Transverse colon (tissue), 4 donors: ENCODE measurements at regions not wholly inside any gene's neighbourhood (a gene's known extent, or its start where the extent isn't known, plus 50 kb on each side); places are given as distances from the start of the nearest gene placed in this dataset.

Experiments
- CTCF ChIP-seq, 5 experiments: fragments of 200-600 bp in 3 of 5; fragments of 450-650 bp in 2 of 5; sonication (generic) in 3 of 5; IDR thresholded peaks; 1 replicate in 2 of 5; 2 replicates in 3 of 5; pipeline ENCODE4 v1.5.1; 2016 to 2017; ENCODE audit warnings: antibody characterized with exemption in 5 of 5, inconsistent platforms in 3 of 5, mild to moderate bottlenecking in 2 of 5, moderate library complexity in 1 of 5
- EP300 ChIP-seq: sonication (generic); formaldehyde crosslinking; IDR thresholded peaks from one replicate; pipeline ENCODE4 v1.6.1; 2017; ENCODE audit warnings: antibody characterized with exemption, low read depth
- POLR2AphosphoS5 ChIP-seq, 3 donors: sonication (generic); formaldehyde crosslinking; IDR thresholded peaks; one replicate each; pipeline ENCODE4 v1.6.1; 2016; ENCODE audit warnings: antibody characterized with exemption in 3 of 3

GRCh38 chr6:140192018-140192417 lies 817.6 kb upstream of the CITED2 start:
- TF ChIP-seq POLR2AphosphoS5 (IDR thresholded peaks at IDR 0.05): no peak
- TF ChIP-seq CTCF (IDR thresholded peaks at IDR 0.05): no peak
- TF ChIP-seq EP300: no peak
